ENCODE measurements at regions not wholly inside any gene's neighbourhood (a gene's known extent, or its start where the extent isn't known, plus 50 kb on each side); places are given as distances from the start of the nearest gene placed in this dataset.

- intact Hi-C loops (cut with DNase I; ENCODE audit: low total_unique reads) = no loop called here
- TF ChIP-seq POLR2A (IDR thresholded peaks at IDR 0.05) (no peak), CTCF (IDR thresholded peaks at IDR 0.05) (no peak), POLR2AphosphoS5 (IDR thresholded peaks at IDR 0.05) (no peak)
- no peaks in the 10 kb centered on the region for H3K27me3 ChIP-seq
- no peak overlapping the region for H3K27ac ChIP-seq
- H3K4me1 ChIP-seq = no peaks in the 10 kb centered on the region
- DNase-seq (ENCODE audit: low spot score in 2 of 2) = no peak
- no peaks in the 10 kb centered on the region for H3K9me3 ChIP-seq
- no peak overlapping the region for H3K4me3 ChIP-seq
- H3K36me3 ChIP-seq = no peaks in the 10 kb centered on the region
Measured at GRCh38 chr6:48476257-48476656, 365.3 kb upstream of the PTCHD4 start.

- H3K4me1 ChIP-seq = no peaks in the 10 kb centered on the region
- TF ChIP-seq POLR2AphosphoS5 (IDR thresholded peaks at IDR 0.05) = no peak
- no peak for TF ChIP-seq POLR2A (IDR thresholded peaks at IDR 0.05)
- TF ChIP-seq CTCF (IDR thresholded peaks at IDR 0.05) = no peak
- H3K27ac ChIP-seq = no peak overlapping the region
- intact Hi-C loops (cut with DNase I; ENCODE audit: low total_unique reads) = no loop called here
- no peaks in the 10 kb centered on the region for H3K9me3 ChIP-seq
- no peaks in the 10 kb centered on the region for H3K36me3 ChIP-seq
- no peaks in the 10 kb centered on the region for H3K27me3 ChIP-seq
- DNase-seq (ENCODE audit: low spot score in 2 of 2) = no peak
- H3K4me3 ChIP-seq = no peak overlapping the region
Measured at GRCh38 chr6:48475275-48475674, 364.3 kb upstream of the PTCHD4 start.

GRCh38 chr6:48474830-48475229, 363.8 kb upstream of the PTCHD4 start:
- no peak overlapping the region for H3K4me3 ChIP-seq
- H3K27me3 ChIP-seq = no peaks in the 10 kb centered on the region
- intact Hi-C loops (cut with DNase I; ENCODE audit: low total_unique reads) = no loop called here
- H3K9me3 ChIP-seq = no peaks in the 10 kb centered on the region
- DNase-seq (ENCODE audit: low spot score in 2 of 2) = no peak
- no peaks in the 10 kb centered on the region for H3K4me1 ChIP-seq
- no peaks in the 10 kb centered on the region for H3K36me3 ChIP-seq
- no peak overlapping the region for H3K27ac ChIP-seq
- no peak for TF ChIP-seq POLR2AphosphoS5 (IDR thresholded peaks at IDR 0.05)
- no peak for TF ChIP-seq POLR2A (IDR thresholded peaks at IDR 0.05)
- TF ChIP-seq CTCF (IDR thresholded peaks at IDR 0.05) = no peak

GRCh38 chr6:48474136-48474535, 363.1 kb upstream of the PTCHD4 start:
- no peak for DNase-seq (ENCODE audit: low spot score in 2 of 2)
- Histone ChIP-seq H3K27me3 (no peaks in the 10 kb centered on the region), H3K27ac (no peak overlapping the region), H3K4me1 (no peaks in the 10 kb centered on the region), H3K9me3 (no peaks in the 10 kb centered on the region), H3K4me3 (no peak overlapping the region), H3K36me3 (no peaks in the 10 kb centered on the region)
- no peak for TF ChIP-seq POLR2AphosphoS5 (IDR thresholded peaks at IDR 0.05)
- TF ChIP-seq POLR2A (IDR thresholded peaks at IDR 0.05) = no peak
- TF ChIP-seq CTCF (IDR thresholded peaks at IDR 0.05) = no peak
- intact Hi-C loops (cut with DNase I; ENCODE audit: low total_unique reads) = no loop called here

GRCh38 chr6:48472535-48472934, 361.5 kb upstream of the PTCHD4 start:
- intact Hi-C loops (cut with DNase I; ENCODE audit: low total_unique reads) = no loop called here
- Histone ChIP-seq H3K4me1 (no peaks in the 10 kb centered on the region), H3K27ac (no peak overlapping the region), H3K4me3 (no peak overlapping the region), H3K27me3 (no peaks in the 10 kb centered on the region), H3K9me3 (no peaks in the 10 kb centered on the region), H3K36me3 (no peaks in the 10 kb centered on the region)
- no peak for DNase-seq (ENCODE audit: low spot score in 2 of 2)
- no peak for TF ChIP-seq POLR2A (IDR thresholded peaks at IDR 0.05)
- no peak for TF ChIP-seq CTCF (IDR thresholded peaks at IDR 0.05)
- TF ChIP-seq POLR2AphosphoS5 (IDR thresholded peaks at IDR 0.05) = no peak
